ENCODE measurements at regions not wholly inside any gene's neighbourhood (a gene's known extent, or its start where the extent isn't known, plus 50 kb on each side); places are given as distances from the start of the nearest gene placed in this dataset.
"Not testable (repeated sequence)": the region's sequence is repeated elsewhere in the genome, so short reads cannot be mapped to it uniquely, and the experiment has no call there.

DNA sequence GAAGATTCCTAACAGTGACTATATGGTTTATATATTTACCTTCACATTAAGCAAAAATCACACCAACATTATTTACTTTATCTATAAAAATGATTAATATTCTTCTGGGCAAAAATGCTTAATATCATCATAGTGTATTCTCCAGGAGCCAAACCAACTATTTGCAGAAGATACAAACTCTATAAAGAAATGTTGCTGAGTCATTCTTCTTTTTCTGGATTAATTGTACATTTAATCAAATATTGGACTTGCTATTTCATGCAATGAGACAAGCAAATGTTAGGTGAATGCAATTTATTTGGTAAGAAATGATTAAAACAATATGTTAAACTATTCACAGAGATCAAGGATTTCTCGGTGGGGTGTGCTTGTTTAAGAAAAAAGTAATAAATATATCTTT lies 1075.8 kb downstream of the PCDH9 start:
- DNase-seq (ENCODE audit: low read depth, low spot score) = no peak

DNA sequence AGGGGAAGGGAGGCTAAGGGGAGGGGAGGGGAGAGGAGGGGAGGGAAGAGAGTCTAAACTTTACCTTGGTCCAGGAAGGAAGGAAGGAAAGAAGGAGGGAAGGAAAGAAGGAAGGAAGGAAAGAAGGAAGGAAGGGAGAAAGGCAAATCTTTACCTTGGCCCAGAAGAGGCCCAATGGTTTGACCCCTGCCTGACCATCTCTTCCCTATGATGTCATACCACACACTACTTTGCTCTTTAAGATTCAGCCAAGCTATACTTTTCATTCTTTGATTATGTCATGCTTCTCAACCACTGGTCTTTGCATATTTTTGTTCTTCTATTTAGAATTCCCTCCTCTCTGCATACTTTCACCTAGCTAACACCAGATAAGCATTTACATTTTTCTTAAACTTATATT lies 1077.5 kb downstream of the PCDH9 start:
- DNase-seq (ENCODE audit: low read depth, low spot score) = no peak

DNA sequence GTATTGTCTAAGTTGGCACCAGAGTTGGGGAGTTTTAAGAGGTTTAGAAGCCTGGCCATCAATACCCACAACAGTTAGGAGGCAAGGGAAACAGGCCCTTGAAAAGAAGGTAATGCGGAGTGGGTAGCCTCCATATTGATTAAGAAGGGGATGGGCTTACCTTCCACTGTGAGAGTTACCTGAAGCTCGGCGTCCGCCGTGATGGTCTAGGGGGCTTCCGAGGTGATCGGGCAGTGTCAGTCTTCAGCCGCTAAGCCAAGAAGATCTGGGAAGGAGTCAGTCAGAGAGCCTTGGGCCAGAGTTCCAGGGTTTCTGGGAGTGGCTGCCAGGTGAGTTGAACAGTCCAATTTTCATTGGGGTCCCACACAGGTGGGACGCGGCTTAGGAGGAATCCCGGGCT lies 1085.8 kb downstream of the PCDH9 start:
- DNase-seq (ENCODE audit: low read depth, low spot score) = not testable (repeated sequence)

DNA sequence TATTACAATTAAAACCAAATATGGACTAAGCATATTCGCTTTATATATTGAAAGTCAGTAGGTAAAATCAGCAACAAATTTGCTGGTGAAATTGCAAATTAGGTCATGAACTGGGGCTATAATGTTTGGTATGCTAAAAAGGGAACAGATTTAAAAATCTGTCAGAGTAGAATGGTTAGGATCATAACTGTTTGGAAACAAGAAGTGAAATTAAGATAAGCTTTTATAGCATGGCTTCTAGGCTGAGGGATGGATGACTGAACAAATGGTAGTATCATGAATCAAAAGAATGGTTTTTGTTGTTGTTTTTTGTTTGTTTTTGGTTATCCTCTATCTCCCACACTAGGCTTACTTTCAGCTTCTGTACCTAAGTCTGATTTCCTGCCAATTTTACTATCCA lies 1090.4 kb downstream of the PCDH9 start:
- no peak for DNase-seq (ENCODE audit: low read depth, low spot score)

DNA sequence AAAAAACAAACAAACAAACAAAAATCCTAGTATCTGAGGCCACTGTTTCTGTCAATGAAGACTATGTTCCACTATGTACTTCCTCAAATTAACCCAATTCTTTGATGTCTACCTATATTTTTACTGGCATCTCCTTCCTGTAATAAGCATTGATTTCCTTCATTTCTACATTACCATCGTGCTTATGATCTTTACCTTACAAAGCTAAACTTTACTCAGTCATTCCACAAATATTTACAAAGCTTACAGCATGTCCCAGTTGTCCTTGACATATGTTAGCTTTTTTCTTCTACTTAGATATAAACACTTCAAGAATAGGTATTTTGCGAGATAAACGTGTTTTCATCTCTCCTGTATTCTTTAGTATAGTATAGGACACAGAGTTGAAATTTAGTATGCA lies 1090.9 kb downstream of the PCDH9 start:
- DNase-seq (ENCODE audit: low read depth, low spot score) = no peak

DNA sequence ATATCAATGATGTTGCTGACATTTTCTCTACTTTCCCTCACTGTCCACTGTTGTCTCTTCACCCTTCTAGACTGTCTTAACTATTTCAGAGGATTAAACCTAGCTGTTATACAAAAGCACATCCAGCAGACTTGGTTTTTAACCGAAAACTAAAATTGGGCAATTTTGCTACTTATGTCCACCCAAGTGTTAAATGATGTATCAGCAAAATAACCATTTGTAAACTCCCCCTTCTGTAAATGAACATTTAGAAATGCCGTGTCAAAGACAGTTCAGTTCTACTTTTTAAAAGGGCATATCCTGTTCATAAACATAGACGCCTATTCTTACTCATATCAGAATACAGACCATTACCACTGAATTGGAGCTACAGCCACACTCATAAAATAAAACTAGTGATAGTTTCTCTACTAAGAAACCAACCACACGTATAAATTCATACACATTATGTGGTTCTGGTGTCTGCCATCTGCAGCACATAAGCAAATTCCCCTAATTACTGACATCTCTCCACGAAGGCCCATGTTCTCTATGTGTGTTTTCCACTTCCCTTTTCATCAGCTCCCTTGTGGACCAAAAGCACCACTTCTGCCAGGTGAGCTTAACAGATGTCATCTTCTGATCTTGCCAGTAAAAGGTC lies 1091.8 kb downstream of the PCDH9 start:
- no peak for DNase-seq (ENCODE audit: low read depth, low spot score)

DNA sequence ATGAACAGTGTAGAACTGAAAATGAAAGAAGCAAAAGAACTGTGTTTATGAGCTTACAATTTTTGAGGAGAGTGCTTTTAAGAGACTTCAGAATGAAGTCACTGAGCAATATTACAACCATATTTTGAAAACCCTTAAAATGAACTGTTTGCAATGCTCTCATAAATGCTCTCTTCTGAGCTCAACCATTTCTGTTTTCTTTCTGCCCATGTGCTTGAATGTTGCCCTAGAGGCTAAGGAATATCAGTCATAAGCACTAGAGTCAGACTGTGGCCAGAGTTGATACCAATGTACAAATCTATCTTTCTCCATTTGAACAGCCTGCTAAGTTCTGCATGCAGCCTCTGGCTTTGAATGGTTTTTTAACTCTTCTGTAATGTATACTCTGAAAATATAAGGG lies 1092.8 kb downstream of the PCDH9 start:
- DNase-seq (ENCODE audit: low read depth, low spot score) = no peak

DNA sequence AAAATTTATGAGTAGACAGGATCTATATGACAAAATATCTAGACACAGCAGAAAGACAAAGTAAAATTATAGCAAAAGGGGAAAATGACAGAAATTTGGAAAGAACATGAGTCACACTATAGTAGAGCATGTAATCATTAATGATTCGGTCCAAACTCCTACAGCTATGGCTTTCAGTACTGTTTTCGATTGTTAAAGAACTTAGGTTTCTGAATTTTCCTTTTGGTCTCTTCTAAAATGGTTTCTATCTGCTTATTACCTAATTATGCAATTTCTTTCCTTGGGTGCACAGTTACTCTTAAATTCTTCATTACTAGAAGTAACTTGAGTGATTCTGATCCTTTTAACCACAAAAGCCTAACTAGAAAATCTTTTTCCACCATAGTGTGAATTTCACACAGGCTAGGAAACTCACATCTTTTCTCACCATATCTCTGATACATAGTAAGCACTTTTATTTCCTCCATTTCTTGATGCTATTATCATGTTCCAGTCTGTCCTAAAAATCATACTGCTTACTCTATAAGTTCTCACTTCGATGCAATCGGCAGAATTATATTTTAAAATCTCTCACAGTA lies 1101.4 kb downstream of the PCDH9 start:
- DNase-seq (ENCODE audit: low read depth, low spot score) = no peak

DNA sequence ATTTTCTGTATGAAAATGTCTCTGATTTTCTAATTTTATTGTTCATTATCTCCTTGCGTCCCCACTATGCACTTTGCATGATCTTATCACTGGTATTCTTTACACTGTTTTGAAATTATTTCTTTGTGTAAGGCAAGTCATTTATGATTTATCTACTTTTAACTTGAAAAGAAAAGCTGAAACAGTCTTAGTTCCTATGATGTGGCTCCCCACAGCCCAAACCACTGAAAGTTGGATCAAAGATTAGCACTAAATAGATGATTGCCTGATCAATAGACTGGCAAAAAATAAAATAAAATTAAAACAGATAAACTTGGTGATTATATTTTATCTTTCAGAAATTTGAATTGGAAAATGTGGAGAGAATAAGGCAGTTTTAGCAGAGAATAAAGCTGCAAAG lies 1101.9 kb downstream of the PCDH9 start:
- no peak for DNase-seq (ENCODE audit: low read depth, low spot score)

DNA sequence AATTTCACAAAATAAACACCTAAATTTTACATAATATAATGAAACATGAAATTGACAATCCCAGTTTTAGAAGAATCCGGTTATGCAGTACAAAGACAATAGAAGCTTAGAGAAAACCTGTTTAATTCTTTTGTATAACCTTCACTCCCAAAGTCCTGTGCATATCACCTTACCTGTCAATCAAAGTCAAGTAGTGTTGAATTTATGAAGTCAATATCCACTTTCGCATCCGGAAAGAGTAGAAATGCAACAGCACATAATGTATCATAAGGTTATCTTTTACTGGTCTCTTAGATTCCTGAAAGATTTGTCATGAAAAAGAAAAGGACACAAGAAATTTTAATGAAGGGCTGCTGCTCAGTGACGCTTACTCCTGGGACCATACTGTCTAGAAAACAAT lies 1112.6 kb downstream of the PCDH9 start:
- DNase-seq (ENCODE audit: low read depth, low spot score) = no peak

DNA sequence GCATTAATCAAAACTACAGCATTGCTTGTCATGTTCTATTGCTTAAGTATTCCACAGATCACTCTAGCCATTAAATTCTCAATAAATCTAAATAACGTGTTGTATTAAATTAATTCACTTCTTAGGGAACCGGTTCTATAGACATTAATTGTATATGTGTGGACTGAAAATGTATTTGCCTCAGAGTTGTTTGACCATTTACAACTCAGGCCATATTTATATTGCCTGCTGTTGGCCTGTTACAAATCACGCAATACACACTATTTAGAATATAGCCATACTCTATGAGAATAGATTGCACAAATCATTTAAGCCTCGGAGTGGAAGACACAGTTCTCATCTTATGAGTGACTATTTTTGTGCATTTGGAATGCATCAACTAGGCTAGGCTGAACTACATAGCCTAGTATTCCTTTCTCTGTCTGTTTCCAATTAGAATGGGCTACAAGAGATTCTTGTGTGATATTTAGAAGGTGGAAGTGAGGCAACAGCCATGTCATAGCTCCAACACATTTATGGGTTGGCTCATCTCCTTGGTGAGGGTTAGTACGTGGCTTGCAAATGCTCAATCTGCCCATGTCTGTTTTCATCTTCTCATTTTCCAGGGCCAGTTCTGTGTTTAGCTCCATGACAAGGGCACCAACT lies 1116.1 kb downstream of the PCDH9 start:
- no peak for DNase-seq (ENCODE audit: low read depth, low spot score)

DNA sequence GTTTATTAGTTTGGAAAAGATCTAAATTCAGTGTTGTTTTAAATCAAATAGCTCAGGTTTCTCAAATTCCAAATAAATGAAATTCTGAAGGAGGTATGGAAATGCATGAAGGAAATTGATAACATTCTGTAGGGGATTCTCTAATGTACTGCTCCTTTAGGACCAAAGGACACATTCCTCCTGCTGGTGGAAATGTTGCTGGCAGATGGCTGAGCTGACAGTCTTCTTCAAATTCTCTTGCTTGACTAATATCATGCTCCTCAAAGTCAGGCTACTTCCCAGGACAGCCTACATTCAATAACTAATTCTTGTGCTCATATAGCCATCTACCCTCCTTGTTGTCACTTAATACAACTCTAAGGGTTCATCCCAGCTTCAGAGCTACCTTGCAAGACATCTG lies 1118.5 kb downstream of the PCDH9 start:
- DNase-seq (ENCODE audit: low read depth, low spot score) = no peak

DNA sequence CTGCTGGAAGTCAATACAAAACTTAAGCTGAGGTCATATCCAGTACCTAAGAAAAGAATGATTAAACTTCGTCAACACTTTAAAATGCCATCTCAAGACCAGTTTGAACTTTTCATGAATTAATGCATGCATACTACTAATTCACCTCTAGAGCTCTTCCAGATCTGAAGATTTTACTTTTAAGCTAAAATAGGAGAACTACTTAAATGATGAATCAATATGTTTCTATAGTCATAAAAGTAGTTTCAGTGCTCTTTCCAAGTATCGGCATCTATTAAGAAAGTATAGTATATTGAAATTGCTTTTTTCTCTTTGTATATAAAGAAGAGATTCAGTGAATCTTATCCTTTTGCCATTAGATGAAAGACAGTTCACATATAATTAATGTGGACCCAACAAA lies 1123.9 kb downstream of the PCDH9 start:
- DNase-seq (ENCODE audit: low read depth, low spot score) = no peak

DNA sequence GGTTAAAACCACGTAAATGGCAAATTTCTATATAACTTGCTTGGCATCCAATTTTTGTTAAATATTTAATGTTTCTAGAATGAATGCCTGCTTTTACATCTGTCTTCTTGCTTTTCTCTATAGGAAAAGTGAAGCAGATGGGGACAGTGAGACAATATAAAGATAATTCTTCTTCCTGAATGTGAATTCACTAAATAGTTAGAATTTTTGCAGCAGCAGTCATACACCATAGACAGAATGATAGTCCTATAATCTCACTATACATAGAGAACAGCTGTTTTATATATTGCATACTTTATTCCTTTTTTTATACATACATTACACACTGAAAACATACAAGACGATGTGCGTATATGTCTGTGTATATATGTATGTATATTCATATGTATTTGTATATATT lies 1127.3 kb downstream of the PCDH9 start:
- no peak for DNase-seq (ENCODE audit: low read depth, low spot score)

DNA sequence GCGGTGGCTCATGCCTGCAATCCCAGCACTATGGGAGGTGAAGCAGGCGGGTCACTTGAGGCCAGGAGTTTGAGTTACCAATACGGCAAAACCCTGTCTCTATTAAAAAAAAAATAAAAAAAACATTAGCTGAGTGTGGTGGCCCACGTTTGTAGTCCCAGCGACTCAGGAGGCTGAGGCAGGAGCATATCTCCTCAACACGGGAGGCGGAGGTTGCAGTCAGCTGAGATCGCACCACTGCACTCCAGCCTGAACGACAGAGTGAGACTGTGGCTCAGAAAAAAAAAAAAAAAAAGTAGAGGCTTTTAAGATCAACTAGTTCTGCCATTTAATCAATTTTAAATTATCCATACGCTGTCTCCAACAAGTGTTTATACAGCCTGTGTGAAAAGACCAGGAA lies 1130.3 kb downstream of the PCDH9 start:
- DNase-seq (ENCODE audit: low read depth, low spot score) = no peak

DNA sequence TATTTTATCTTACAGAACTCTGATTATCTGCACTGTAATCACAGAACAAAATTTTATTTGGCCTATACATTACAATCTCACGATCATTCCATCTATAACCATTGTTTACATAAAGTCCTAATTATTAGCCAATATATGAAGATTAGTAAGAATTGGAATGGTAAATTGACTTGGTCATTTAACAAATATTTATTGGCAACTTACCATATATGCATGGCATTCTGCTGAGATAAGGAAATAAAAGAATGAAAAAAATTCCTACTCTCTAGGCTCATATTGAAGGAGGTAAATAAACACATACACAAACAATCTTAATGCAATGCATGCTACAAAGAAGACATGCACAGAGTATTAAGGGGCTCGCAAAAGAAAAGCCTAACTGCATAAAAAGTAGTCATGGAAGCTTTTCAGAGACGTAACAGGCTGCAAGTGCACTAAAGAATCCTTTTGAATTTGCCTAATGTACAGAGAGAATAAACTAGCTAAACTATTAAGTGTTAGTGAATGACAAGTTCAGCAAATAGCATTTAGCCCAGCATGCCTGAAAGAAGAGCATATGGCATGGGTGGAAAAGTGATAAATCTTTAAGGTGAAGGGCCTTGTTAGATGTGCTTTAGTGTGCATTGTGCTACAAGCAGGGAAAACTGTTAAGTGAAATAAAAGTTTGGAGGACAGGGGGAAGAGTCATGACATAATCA lies 1131.1 kb downstream of the PCDH9 start:
- DNase-seq (ENCODE audit: low read depth, low spot score) = no peak

DNA sequence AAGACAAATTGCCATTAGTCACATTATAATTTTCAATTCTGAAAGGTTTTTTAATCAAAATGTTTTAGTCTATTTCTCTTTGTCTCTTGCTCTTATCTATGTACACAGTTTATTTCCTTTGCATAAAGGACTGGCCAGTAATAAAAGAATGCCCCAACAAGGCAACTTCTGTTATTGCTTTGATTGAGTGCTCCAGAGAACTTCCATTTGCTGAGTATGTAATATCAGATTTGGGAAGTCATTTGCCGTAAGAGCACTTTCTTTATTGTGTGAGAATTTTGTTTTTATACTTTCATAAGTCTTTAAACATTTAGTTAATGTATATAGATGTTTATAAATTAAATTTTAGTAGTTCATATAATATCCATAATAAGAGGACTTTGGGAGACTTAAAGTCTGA lies 1140.4 kb downstream of the PCDH9 start:
- no peak for DNase-seq (ENCODE audit: low read depth, low spot score)

DNA sequence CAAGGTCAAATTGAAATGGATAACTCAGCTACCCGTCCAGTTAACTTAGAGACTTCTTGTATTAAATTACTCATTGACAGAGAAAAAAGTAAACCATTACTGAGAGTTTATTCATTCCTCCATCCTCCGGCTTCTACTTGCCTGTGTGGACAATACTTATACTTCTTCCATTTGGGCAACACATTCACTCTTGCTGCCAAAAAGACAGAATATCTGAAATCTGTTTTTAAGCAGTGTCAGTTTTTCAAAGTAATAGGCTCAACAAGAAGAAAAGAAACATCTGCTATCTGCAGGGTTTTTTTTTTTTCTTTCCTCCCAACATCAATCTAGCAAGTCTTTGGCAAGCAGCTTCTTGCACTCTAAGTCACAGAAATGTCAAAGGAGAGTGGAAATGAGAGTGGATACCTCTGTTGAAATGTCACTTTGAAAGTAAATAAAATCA lies 1142.8 kb downstream of the PCDH9 start:
- DNase-seq (ENCODE audit: low read depth, low spot score) = no peak

DNA sequence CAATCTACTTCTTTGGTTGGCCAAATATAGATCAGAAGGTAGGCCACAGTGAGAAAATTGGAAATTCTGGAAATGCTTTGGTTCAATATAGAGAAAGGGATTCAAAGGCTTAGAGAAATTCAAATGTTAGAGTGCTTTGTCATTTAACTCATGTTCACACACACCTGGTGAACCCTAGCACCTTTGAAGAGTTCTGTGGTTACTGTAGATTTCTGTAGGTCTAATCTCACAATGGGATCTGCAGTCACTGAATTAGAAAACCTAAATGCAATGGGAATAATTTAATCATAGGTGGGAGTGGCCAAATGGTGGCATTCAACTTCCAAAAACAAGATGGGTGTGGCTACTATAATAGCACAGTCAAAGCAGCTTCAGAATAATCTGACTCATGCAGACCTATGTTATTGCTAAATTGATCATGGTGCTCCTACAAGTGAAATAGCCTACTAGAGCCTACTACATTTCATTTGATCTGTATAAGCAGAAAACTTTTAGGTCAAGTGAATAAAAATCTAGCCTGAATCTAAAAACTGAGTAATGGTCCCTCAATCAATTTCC lies 1152.9 kb downstream of the PCDH9 start:
- DNase-seq (ENCODE audit: low read depth, low spot score) = no peak

DNA sequence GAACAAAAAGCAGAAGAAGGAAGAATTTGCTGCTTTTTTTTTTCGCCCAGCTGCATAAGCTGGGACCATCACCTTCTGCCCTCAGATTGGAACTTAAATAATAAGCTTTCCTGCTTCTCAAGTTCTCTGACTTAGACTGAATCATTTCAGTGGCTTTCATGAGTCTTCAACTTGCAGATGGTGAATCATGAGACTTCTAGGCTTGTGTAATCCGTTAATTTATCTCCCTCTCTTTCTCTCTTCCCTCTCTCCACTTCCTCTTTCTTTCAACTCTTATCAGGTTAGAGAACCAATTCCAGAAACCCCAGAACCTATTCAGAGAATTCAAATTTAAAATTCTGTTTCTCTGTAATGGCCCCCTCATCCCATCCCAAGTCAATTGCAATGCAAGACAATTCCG lies 1153.7 kb downstream of the PCDH9 start:
- DNase-seq (ENCODE audit: low read depth, low spot score) = no peak

DNA sequence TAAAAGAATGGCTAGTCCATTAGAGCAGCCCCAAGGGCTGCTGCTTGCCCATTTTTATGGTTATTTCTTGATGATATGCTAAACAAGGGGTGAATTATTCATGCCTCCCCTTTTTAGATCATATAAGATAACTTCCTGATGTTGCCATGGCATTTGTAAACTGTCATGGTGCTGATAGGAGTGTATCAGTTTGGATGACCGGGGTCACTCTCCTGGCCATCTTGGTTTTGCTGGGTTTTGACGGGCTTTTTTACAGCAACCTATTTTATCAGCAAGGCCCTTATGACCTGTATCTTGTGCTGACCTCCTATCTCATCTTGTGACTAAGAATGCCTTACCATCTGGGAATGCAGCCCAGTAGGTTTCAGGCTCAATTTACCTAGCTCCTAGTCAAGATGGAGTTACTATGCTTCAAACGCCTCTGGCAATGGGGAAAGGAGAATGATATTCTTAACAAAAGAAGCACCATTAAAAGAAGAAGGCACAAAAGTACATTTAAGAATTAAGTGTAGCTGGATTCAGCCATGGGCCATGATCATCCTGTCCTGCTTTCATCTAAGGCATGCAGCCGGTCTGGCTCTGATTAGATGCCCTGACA lies 1156.0 kb downstream of the PCDH9 start:
- no peak for DNase-seq (ENCODE audit: low read depth, low spot score)

DNA sequence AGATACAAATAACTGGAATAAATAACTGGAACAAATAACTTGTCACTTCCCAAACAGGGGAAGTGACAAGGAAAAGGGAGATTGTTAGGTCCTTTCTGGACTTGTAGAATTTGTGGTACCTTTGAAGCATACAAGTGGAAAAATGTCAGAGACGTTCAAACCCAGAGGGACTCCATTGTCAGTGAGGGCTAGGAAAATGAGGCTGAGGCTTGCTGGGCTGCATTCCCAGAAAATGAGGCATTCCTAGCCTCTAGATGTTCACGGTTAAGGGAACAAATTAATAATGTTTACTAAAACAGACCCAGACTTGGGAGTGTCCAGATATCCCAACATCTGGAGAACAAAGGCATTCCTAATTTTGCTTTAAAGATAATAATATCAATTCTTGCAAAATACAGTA lies 1158.0 kb downstream of the PCDH9 start:
- not testable (repeated sequence) for DNase-seq (ENCODE audit: low read depth, low spot score)

Measured in brain pericyte (primary cell).